Lower lobe of right lung (tissue), 2 donors: ENCODE measurements at regions not wholly inside any gene's neighbourhood (a gene's known extent, or its start where the extent isn't known, plus 50 kb on each side); places are given as distances from the start of the nearest gene placed in this dataset.
"Not testable (repeated sequence)": the region's sequence is repeated elsewhere in the genome, so short reads cannot be mapped to it uniquely, and the experiment has no call there.

ENCODE experiments used
- ATAC-seq, 2 donors: fragments of 200-7000 bp; cut with Tn5 transposase; one replicate each; pipeline ENCODE4 v1.9.1; 2020 to 2022; ENCODE audit warnings: mild to moderate bottlenecking in 2 of 2, moderate library complexity in 2 of 2
- DNase-seq: peaks from one replicate; pipeline ENCODE4 v3.0.0-alpha.2; 2020
- H3K27ac ChIP-seq: fragments of 200-600 bp; one replicate; pipeline ENCODE4 v1.8.0; 2022
- H3K27me3 ChIP-seq: fragments of 200-600 bp; one replicate; pipeline ENCODE4 v1.8.0; 2022; ENCODE audit warnings: low read depth
- H3K36me3 ChIP-seq: fragments of 200-600 bp; one replicate; pipeline ENCODE4 v1.8.0; 2022; ENCODE audit warnings: mild to moderate bottlenecking
- H3K4me1 ChIP-seq: fragments of 200-600 bp; one replicate; pipeline ENCODE4 v1.8.0; 2022
- H3K4me3 ChIP-seq: fragments of 200-600 bp; one replicate; pipeline ENCODE4 v1.8.0; 2022; ENCODE audit warnings: mild to moderate bottlenecking
- H3K9me3 ChIP-seq: fragments of 200-600 bp; one replicate; pipeline ENCODE4 v1.8.0; 2022
- CTCF ChIP-seq: fragments of 200-600 bp; IDR thresholded peaks from one replicate; pipeline ENCODE4 v1.8.0; 2022; ENCODE audit warnings: antibody characterized with exemption, mild to moderate bottlenecking
- intact Hi-C: fragments of 100-400 bp; cut with DNase I; formaldehyde crosslinking; loops from one replicate; pipeline ENCODE4 v1.11.0; 2022
- donor health status: DM: no; HTN: yes; CAD: no; lungs with severe emphysema.

- H3K27ac ChIP-seq: no peak overlapping the region
- no peaks in the 10 kb centered on the region for H3K36me3 ChIP-seq
- H3K4me3 ChIP-seq: no peak overlapping the region
- no peaks in the 10 kb centered on the region for H3K4me1 ChIP-seq
- H3K9me3 ChIP-seq: no peaks in the 10 kb centered on the region
- ATAC-seq (no peak), DNase-seq (no peak)
- no peak for TF ChIP-seq CTCF
- intact Hi-C loops: no loop called here
- no peaks in the 10 kb centered on the region for H3K27me3 ChIP-seq
These were observed 194.4 kb downstream of the RPIA start for GRCh38 chr2:88885679-88886416.

DNA sequence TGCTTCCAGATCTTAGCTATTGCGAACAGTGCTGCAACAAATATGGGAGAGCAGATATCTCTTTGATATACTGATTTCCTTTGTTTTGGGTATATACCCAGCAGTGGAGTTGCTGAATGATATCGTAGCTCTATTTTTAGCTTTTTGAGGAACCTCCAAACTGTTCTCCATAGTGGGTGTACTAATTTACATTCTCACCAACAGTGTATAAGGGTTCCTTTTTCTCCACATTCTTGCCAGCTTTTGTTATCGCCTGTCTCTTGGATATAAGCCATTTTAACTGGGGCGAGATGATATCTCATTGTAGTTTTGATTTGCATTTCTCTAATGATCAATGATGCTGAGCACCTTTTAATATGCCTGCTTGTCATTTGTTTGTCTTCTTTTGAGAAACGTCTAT, 196.0 kb downstream of the RPIA start:
- H3K27me3 ChIP-seq, intact Hi-C loops, H3K4me3 ChIP-seq, ATAC-seq, H3K9me3 ChIP-seq, H3K36me3 ChIP-seq, DNase-seq, H3K27ac ChIP-seq, H3K4me1 ChIP-seq: not testable (repeated sequence)

- no peaks in the 10 kb centered on the region for H3K4me1 ChIP-seq
- H3K9me3 ChIP-seq: no peaks in the 10 kb centered on the region
- no peak for ATAC-seq
- no peak for DNase-seq
- intact Hi-C loops: no loop called here
- H3K4me3 ChIP-seq: no peak overlapping the region
- no peak for TF ChIP-seq CTCF
- no peak overlapping the region for H3K27ac ChIP-seq
- H3K36me3 ChIP-seq: no peaks in the 10 kb centered on the region
- H3K27me3 ChIP-seq: no peaks in the 10 kb centered on the region
These were observed 200.7 kb downstream of the RPIA start for GRCh38 chr2:88892207-88892606.

GRCh38 chr2:88892788-88893187, 201.3 kb downstream of the RPIA start:
- TF ChIP-seq CTCF: no peak

GRCh38 chr2:88896971-88897370, 205.5 kb downstream of the RPIA start:
- ATAC-seq: no peak
- no peaks in the 10 kb centered on the region for H3K36me3 ChIP-seq
- intact Hi-C loops: no loop called here
- DNase-seq: no peak
- no peak overlapping the region for H3K27ac ChIP-seq
- no peaks in the 10 kb centered on the region for H3K27me3 ChIP-seq
- H3K9me3 ChIP-seq: no peaks in the 10 kb centered on the region
- no peak overlapping the region for H3K4me3 ChIP-seq
- TF ChIP-seq CTCF: no peak
- H3K4me1 ChIP-seq: no peaks in the 10 kb centered on the region

More at GRCh38 chr2:88892788-88893187, 201.3 kb downstream of the RPIA start:
- no peak overlapping the region for H3K4me3 ChIP-seq
- intact Hi-C loops: no loop called here
- H3K36me3 ChIP-seq: no peaks in the 10 kb centered on the region
- ATAC-seq (no peak), DNase-seq (no peak)
- no peaks in the 10 kb centered on the region for H3K4me1 ChIP-seq
- no peaks in the 10 kb centered on the region for H3K27me3 ChIP-seq
- H3K9me3 ChIP-seq: no peaks in the 10 kb centered on the region
- no peak overlapping the region for H3K27ac ChIP-seq

- intact Hi-C loops: no loop called here
- TF ChIP-seq CTCF: no peak
- DNase-seq: no peak
- H3K27me3 ChIP-seq: no peaks in the 10 kb centered on the region
- H3K9me3 ChIP-seq: no peaks in the 10 kb centered on the region
- H3K27ac ChIP-seq: no peak overlapping the region
- H3K4me1 ChIP-seq: no peaks in the 10 kb centered on the region
- ATAC-seq: peak in 1 of 2 donors; percentile 53
- no peaks in the 10 kb centered on the region for H3K36me3 ChIP-seq
- no peak overlapping the region for H3K4me3 ChIP-seq
These were observed 206.2 kb downstream of the RPIA start for GRCh38 chr2:88897715-88898114.
